NCI-H2227 (cell line): ENCODE measurements at regions not wholly inside any gene's neighbourhood (a gene's known extent, or its start where the extent isn't known, plus 50 kb on each side); places are given as distances from the start of the nearest gene placed in this dataset.
"Not testable (repeated sequence)": the region's sequence is repeated elsewhere in the genome, so short reads cannot be mapped to it uniquely, and the experiment has no call there.

ENCODE experiments used
- DNase-seq: peaks from one replicate; lab custom pipeline; 2025; ENCODE audit not compliant: unreplicated experiment; lab: John Stamatoyannopoulos, UW

GRCh38 chr14:27849193-27849592 is 917.4 kb upstream of the FOXG1 start:
- DNase-seq = not testable (repeated sequence)

GRCh38 chr14:27862684-27863083 is 903.9 kb upstream of the FOXG1 start:
- no peak for DNase-seq

- DNase-seq = no peak
Measured at GRCh38 chr14:27863166-27863565, 903.4 kb upstream of the FOXG1 start.

- DNase-seq = no peak
Measured at GRCh38 chr14:27881063-27881462, 885.5 kb upstream of the FOXG1 start.

- DNase-seq = no peak
Measured at GRCh38 chr14:27881646-27882045, 884.9 kb upstream of the FOXG1 start.

GRCh38 chr14:27886256-27886655 is 880.3 kb upstream of the FOXG1 start:
- DNase-seq = no peak

- DNase-seq = no peak
Measured at GRCh38 chr14:27890259-27890658, 876.3 kb upstream of the FOXG1 start.

GRCh38 chr14:27908484-27908883 is 858.1 kb upstream of the FOXG1 start:
- DNase-seq = not testable (repeated sequence)

- no peak for DNase-seq
Measured at GRCh38 chr14:27916326-27916725, 850.3 kb upstream of the FOXG1 start.

GRCh38 chr14:27917896-27918295 is 848.7 kb upstream of the FOXG1 start:
- no peak for DNase-seq

GRCh38 chr14:27927519-27927918 is 839.1 kb upstream of the FOXG1 start:
- DNase-seq = no peak

- peak; percentile 80 for DNase-seq
Measured at GRCh38 chr14:27929797-27930347, 836.7 kb upstream of the FOXG1 start.

GRCh38 chr14:27938392-27938791 is 828.2 kb upstream of the FOXG1 start:
- no peak for DNase-seq

GRCh38 chr14:27945512-27945911 is 821.1 kb upstream of the FOXG1 start:
- peak; percentile 15 for DNase-seq

GRCh38 chr14:27958757-27959156 is 807.8 kb upstream of the FOXG1 start:
- DNase-seq = no peak

GRCh38 chr14:27995691-27996090 is 770.9 kb upstream of the FOXG1 start:
- peak; percentile 78 for DNase-seq

GRCh38 chr14:28001002-28001401 is 765.6 kb upstream of the FOXG1 start:
- DNase-seq = no peak

GRCh38 chr14:28012629-28013415 is 753.8 kb upstream of the FOXG1 start:
- DNase-seq = no peak

- DNase-seq = no peak
Measured at GRCh38 chr14:28020112-28020511, 746.5 kb upstream of the FOXG1 start.

- DNase-seq = no peak
Measured at GRCh38 chr14:28023853-28024252, 742.7 kb upstream of the FOXG1 start.

GRCh38 chr14:28052251-28052650 is 714.3 kb upstream of the FOXG1 start:
- no peak for DNase-seq

- no peak for DNase-seq
Measured at GRCh38 chr14:28055008-28055407, 711.6 kb upstream of the FOXG1 start.
